ENCODE measurements at regions not wholly inside any gene's neighbourhood (a gene's known extent, or its start where the extent isn't known, plus 50 kb on each side); places are given as distances from the start of the nearest gene placed in this dataset.

DNA sequence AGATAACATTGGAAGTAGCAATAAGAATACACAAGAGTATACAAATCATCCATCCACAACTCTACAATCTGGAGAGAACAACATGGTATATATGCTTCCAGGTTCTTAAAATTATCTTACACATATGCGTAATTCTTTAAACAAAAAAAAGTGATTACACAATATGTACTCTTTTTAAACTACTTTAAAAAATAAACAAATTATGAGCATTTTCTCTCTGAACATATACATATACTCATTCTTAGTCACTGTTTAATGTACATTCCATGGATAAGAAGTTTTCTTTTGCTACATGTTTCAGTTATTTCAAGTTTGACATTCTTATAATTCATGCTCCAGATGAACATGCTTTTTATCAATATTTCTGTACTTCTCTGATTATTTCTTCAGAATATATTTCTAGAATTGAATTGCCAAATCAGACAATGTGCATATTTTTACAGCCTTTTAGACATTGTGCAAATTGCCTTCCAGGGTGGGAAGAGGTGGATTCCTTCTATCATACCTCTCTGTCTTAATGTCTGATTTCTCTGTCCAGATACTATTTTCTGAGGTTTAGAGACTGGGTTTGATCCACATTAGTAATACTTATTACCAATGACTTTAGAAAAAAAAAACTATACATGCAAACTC is 551.6 kb downstream of the METTL15 start:
- TF ChIP-seq, protein P1, sequence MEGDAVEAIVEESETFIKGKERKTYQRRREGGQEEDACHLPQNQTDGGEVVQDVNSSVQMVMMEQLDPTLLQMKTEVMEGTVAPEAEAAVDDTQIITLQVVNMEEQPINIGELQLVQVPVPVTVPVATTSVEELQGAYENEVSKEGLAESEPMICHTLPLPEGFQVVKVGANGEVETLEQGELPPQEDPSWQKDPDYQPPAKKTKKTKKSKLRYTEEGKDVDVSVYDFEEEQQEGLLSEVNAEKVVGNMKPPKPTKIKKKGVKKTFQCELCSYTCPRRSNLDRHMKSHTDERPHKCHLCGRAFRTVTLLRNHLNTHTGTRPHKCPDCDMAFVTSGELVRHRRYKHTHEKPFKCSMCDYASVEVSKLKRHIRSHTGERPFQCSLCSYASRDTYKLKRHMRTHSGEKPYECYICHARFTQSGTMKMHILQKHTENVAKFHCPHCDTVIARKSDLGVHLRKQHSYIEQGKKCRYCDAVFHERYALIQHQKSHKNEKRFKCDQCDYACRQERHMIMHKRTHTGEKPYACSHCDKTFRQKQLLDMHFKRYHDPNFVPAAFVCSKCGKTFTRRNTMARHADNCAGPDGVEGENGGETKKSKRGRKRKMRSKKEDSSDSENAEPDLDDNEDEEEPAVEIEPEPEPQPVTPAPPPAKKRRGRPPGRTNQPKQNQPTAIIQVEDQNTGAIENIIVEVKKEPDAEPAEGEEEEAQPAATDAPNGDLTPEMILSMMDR (IDR thresholded peaks at IDR 0.05; ENCODE audit: insufficient read depth, low read depth, low read length) = no peak
- TF ChIP-seq EZH2 (IDR thresholded peaks at IDR 0.05; ENCODE audit: insufficient read depth, low read length) = no peak
